Vagina (tissue), 2 donors: ENCODE measurements at regions not wholly inside any gene's neighbourhood (a gene's known extent, or its start where the extent isn't known, plus 50 kb on each side); places are given as distances from the start of the nearest gene placed in this dataset.

Source experiments
- POLR2A ChIP-seq, 2 donors: fragments of 450-650 bp; IDR thresholded peaks; one replicate each; pipeline ENCODE4 v1.6.1; 2017; ENCODE audit warnings: antibody characterized with exemption in 2 of 2, mild to moderate bottlenecking in 2 of 2, moderate library complexity in 2 of 2
- TF ChIP-seq, protein P1 (sequence below), 3 experiments: fragments of 450-650 bp in 2 of 3; fragments of 200-600 bp in 1 of 3; sonication (generic) in 1 of 3; IDR thresholded peaks; one replicate each; pipeline ENCODE4 v1.5.1; 2017 to 2019; ENCODE audit warnings: antibody characterized with exemption in 3 of 3, mild to moderate bottlenecking in 2 of 3, moderate library complexity in 2 of 3

DNA sequence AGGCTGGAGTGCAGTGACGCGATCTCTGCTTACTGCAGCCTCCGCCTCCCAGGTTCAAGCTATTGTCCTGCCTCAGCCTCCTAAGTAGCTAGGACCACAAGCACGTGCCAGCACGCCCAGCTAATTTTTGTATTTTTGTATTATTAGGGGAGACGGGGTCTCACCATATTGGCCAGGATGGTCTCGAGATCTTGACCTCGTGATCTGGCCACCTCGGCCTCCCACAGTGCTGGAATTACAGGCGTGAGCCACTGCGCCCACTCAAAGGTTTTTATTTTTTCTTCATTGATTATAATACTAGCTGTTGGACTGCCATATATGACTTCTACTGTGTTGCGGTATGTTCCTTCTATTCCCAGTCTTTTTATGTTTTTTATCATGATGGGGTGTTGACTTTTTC is 569.7 kb upstream of the SLITRK6 start:
- TF ChIP-seq POLR2A (IDR thresholded peaks at IDR 0.05): no peak
- TF ChIP-seq, protein P1, sequence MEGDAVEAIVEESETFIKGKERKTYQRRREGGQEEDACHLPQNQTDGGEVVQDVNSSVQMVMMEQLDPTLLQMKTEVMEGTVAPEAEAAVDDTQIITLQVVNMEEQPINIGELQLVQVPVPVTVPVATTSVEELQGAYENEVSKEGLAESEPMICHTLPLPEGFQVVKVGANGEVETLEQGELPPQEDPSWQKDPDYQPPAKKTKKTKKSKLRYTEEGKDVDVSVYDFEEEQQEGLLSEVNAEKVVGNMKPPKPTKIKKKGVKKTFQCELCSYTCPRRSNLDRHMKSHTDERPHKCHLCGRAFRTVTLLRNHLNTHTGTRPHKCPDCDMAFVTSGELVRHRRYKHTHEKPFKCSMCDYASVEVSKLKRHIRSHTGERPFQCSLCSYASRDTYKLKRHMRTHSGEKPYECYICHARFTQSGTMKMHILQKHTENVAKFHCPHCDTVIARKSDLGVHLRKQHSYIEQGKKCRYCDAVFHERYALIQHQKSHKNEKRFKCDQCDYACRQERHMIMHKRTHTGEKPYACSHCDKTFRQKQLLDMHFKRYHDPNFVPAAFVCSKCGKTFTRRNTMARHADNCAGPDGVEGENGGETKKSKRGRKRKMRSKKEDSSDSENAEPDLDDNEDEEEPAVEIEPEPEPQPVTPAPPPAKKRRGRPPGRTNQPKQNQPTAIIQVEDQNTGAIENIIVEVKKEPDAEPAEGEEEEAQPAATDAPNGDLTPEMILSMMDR (IDR thresholded peaks at IDR 0.05): no peak
